ENCODE measurements at regions not wholly inside any gene's neighbourhood (a gene's known extent, or its start where the extent isn't known, plus 50 kb on each side); places are given as distances from the start of the nearest gene placed in this dataset.

- no peak for DNase-seq
These were observed 471.2 kb downstream of the MIAT start for GRCh38 chr22:27128461-27129085.

GRCh38 chr22:27129266-27129665 lies 471.9 kb downstream of the MIAT start:
- DNase-seq, result peak; percentile 60

GRCh38 chr22:27130906-27131305 lies 473.5 kb downstream of the MIAT start:
- DNase-seq, result no peak

DNA sequence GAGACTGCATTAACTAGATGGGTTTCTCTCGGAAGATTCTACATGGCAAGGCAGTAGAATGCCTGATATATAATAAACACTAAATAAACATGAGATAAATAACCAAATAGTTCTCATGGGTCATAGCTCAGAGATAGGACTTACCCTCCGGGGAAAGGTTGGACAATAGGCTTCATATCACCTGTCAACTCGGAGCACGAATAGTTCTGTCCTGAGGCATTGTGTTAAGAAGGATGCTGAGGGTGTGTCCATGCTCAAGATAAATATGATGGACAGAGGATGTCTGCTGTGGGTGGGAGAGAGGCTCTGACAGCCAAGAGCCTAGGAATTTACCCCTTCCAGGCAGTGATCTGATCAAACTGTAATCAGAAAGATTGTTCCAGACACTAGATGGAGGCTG lies 474.0 kb downstream of the MIAT start:
- DNase-seq, result no peak

DNA sequence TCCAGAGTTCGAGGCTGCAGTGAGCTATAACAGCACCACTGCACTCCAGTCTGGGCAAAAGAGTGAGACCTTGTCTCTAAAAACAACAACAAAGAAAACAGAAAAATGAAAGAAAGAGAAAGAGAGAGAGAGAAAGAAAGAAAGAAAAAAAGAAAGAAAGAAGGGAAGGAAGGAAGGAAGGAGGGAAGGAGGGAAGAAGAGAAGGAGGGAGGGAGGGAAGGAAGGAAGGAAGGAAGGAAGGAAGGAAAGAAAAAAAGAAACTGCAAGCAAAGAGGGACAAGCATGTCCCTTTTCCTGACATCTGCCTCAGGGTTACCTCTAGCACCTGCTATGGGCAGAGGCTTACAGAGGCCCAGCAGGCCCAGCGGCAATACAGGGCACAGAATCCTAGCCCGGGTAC lies 475.0 kb downstream of the MIAT start:
- no peak for DNase-seq

DNA sequence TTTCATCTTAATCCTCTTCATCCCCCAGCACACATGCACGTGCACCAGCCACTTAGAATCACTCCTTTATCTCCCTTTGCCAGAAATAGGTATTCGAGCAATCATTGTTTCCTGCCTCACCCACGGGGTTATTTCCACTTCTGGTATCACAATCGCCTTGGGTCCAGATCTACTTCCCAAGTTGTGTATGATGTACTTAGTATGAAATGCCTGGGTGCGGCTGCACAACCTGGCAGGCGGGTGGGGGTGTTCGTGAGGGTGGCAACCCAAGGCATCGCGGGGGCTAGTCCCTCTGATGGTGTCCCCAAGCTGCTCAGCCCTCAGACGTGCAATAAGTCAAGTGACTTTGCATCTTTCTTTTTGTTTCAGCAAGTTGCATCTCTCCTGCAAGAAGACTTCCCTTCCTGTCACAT lies 475.6 kb downstream of the MIAT start:
- DNase-seq, result no peak

DNA sequence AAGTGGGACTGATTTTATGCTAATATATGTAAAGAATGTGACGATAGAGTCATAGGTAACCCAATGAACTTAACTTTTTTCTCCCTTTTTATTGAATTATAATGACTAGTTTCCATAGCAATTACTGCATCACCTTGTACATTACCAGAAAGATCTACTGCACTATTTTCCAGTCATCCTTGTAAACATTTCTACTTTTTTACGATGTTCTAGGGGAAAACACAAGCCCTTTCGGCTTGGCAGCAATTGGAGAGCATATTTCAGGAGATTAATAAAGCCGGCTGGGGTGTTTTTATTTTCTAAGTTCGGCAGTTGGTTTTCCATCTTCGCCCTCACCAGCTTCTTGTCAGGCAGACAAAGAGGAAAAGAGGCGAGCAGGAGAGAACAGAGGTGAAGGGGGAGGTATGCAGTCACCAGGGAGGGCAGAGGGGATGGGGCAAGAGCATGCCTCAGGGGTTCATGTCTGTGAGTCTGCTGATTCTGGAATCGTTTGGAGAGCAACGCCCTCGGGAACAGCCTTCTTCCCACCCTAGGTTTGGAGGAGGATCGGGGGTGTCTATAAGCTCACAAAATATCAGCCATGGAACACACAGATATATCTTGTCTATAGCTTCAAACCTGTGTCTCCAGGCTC lies 476.4 kb downstream of the MIAT start:
- no peak for DNase-seq

- DNase-seq, result peak; percentile 67
These were observed 476.9 kb downstream of the MIAT start for GRCh38 chr22:27134315-27134701.

- DNase-seq, result no peak
These were observed 477.9 kb downstream of the MIAT start for GRCh38 chr22:27135031-27135981.

- DNase-seq, result no peak
These were observed 479.2 kb downstream of the MIAT start for GRCh38 chr22:27136596-27136995.

DNA sequence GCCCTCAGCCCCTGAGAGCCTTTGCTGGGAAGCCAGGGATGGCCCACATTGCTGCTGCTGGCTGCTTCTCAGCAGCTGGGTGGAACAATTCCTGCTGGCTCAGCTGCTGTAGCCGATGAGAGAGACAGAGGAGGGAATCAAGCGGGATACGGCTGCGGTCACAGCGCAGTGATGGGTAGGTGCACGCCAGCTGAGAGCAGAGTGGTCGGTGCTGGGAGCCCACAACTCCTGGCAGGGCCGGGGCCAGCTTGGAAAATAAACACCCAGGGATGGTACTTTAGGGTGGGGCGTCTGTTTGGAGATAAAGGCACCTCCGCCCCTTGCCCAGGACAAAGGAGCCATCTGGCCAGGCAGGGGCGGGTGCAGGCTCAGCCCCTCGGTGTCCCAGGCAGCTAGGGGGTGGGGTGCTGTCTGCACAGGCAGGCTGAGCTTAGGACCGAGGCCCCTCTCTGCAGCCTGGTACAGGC lies 480.5 kb downstream of the MIAT start:
- DNase-seq, result no peak

DNA sequence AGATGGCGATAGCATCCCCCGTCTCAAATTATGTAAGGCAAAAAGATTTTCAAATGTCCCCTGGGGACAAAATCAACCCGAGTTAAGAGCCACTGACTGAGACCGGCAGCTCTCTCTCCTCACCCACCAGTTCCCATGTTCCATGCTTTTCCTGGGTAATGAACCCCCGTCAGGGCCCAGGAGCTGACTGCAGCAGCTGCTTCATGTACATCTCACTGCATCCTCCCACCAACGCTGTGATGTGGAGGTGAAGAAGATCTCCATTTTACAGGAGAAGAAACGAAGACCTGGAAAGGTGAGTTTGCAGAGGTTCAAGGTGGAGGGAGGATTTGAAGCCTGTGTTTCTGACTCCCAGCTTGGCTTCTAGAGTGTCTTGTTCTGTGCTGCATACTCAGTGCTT lies 481.1 kb downstream of the MIAT start:
- no peak for DNase-seq

DNA sequence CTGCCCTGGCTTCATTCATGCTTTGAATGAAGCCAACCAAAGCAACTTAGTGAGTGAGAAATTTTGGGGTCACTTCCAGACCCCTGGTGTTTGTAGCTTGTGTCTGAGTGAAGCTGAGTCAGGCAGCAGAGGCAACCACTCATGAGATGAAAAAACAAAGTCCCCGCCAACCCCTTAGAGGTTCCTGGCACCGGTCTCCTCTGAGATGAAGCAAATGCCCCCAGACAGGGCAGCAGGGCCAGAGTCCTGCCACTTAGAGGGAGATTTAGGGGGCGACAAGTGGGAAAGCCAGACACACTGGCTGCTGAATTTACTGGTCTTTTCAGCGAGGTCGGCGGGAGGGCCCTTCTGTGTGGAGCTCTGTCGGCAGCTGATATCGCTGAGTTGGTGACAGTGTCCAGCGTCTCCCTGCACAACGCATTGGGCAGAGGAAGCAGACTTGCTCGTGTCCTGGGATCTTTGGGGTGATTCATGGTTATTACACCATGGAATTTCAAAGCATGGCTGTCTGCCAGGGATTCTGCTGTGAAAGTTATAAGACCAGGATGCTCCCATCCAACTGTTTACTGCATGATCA lies 482.6 kb downstream of the MIAT start:
- no peak for DNase-seq

- no peak for DNase-seq
These were observed 484.9 kb downstream of the MIAT start for GRCh38 chr22:27142286-27142685.

DNA sequence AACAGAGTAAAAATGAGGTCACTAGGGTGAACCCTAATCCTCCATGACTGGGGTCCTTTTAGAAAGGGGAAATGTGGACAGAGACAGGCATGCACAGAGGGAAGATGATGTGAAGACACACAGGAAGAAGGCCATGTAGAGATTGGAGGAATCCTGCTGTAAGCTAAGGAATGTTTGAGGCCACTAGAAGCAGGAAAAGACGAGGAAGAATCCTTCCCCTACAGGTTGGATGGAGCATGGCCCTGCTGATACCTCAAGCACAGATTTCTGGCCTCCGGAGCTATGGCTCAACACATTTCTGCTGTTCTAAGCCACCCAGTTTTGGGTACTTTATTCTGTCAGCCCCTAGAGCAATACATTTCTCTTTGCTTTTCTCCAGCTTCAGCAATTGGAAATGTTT lies 486.9 kb downstream of the MIAT start:
- no peak for DNase-seq

GRCh38 chr22:27146866-27147633 lies 489.7 kb downstream of the MIAT start:
- no peak for DNase-seq

- DNase-seq, result no peak
These were observed 490.7 kb downstream of the MIAT start for GRCh38 chr22:27148055-27148454.

GRCh38 chr22:27148886-27149470 lies 491.6 kb downstream of the MIAT start:
- DNase-seq, result no peak

GRCh38 chr22:27149921-27150543 lies 492.6 kb downstream of the MIAT start:
- no peak for DNase-seq

DNA sequence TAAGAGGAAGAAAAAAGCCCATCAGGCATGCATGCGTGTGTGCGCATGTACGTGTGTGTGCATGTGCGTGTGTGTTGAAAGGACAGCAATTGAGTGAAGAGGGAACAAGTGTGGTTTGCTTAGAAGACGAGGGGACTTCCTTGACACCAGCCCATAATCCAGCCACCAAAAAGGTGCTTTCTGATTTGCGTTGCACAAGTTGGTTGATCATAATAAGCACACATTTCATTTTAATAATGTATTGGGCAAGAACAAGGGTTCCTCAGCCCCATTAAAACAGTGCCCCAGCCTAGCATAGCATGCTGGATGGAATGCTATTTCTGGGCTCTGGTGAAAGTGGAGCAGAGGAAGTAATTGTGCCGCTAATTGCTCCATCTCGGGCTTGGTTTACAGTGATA lies 493.2 kb downstream of the MIAT start:
- DNase-seq, result no peak

DNA sequence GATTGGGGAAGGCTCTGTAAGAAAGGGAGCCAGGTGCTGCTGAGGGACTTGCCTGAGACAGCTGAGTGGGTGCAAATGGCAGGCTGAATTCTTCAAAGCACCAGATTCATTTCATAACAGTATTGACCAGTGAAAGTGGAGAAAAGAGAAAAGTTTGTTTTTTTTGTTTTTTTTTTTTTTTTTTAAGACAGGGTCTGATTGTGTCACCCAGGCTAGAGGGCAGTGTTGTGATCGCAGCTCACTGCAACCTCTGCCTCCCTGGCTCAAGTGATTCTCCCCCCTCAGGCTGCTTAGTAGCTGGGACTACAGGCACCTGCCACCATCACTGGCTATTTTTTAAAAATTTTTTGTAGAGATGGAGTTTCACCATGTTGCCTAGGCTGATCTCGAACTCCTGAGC lies 494.0 kb downstream of the MIAT start:
- DNase-seq, result no peak

- DNase-seq, result peak; percentile 37
These were observed 494.6 kb downstream of the MIAT start for GRCh38 chr22:27152033-27152432.

Measured in activated CD4-positive, alpha-beta T cell treated with anti-CD3 and anti-CD28 coated beads, Interleukin-2, Interleukin-6, amounts not matched to agents 100 ng/mL and 50 ng/mL, durations not matched to agents 16 hours and 8 hours (primary cell).